IMR-90 (cell line): ENCODE measurements at regions not wholly inside any gene's neighbourhood (a gene's known extent, or its start where the extent isn't known, plus 50 kb on each side); places are given as distances from the start of the nearest gene placed in this dataset.

ENCODE experiments used
- ATAC-seq: fragments of 200-7000 bp; cut with Tn5 transposase; 2 replicates; pipeline ENCODE4 v1.9.1; 2020; ENCODE audit warnings: low read depth, mild to moderate bottlenecking, moderate library complexity
- BruUV-seq: library from RNA; stranded (reverse); fragments of 400-500 nt; replicated peaks from 2 replicates; lab custom pipeline; 2021; lab: Mats Ljungman, UMichigan
- CTCF ChIA-PET: fragments of 300-600 bp; formaldehyde crosslinking; extraction: SDS; loops from one replicate; lab custom pipeline; 2021; ENCODE audit warnings: antibody characterized with exemption; lab: Yijun Ruan, JAX
- POLR2A ChIA-PET: fragments of 300-600 bp; sonication (Branson Sonifier 250); formaldehyde crosslinking; loops from one replicate; lab custom pipeline; 2022; ENCODE audit warnings: antibody characterized with exemption; ENCODE audit not compliant: unreplicated experiment; lab: Charles Lee
- DNase-seq: peaks from one replicate; pipeline ENCODE4 v3.0.0; 2013
- H2AFZ ChIP-seq: replicated peaks from 2 replicates; pipeline ENCODE3; 2013; ENCODE audit warnings: low read length, mild to moderate bottlenecking; ENCODE audit not compliant: poor library complexity
- H2AK5ac ChIP-seq: 2 replicates; pipeline ENCODE4 v1.6.1; 2013; ENCODE audit warnings: low read depth, low read length, inconsistent platforms
- H2AK9ac ChIP-seq: replicated peaks from 2 replicates; pipeline ENCODE3; 2013; ENCODE audit warnings: mild to moderate bottlenecking, low read depth, low read length, moderate library complexity; ENCODE audit not compliant: poor library complexity
- H2BK120ac ChIP-seq: 2 replicates; pipeline ENCODE4 v1.6.1; 2013; ENCODE audit warnings: low read depth, low read length, inconsistent platforms
- H2BK15ac ChIP-seq: 3 replicates; pipeline ENCODE4 v1.6.1; 2013; ENCODE audit warnings: low read depth, low read length, inconsistent platforms
- H2BK20ac ChIP-seq: 2 replicates; pipeline ENCODE4 v1.6.1; 2013; ENCODE audit warnings: low read depth, mild to moderate bottlenecking, inconsistent platforms, low read length, moderate library complexity
- H2BK5ac ChIP-seq: 2 replicates; pipeline ENCODE4 v1.6.1; 2013; ENCODE audit warnings: mild to moderate bottlenecking, low read depth, low read length, inconsistent platforms; ENCODE audit not compliant: poor library complexity, severe bottlenecking
- H3K14ac ChIP-seq: replicated peaks from 2 replicates; pipeline ENCODE4 v1.6.1; 2013; ENCODE audit warnings: low read depth, low read length, inconsistent platforms
- H3K18ac ChIP-seq: 2 replicates; pipeline ENCODE4 v1.6.1; 2013; ENCODE audit warnings: low read depth, low read length, control low read depth
- H3K23ac ChIP-seq: 2 replicates; pipeline ENCODE4 v1.6.1; 2013; ENCODE audit warnings: low read depth, low read length, inconsistent platforms
- H3K27ac ChIP-seq: 2 replicates; pipeline ENCODE4 v1.5.1; 2013; ENCODE audit warnings: mild to moderate bottlenecking, control low read depth, low read length; ENCODE audit not compliant: insufficient read depth
- H3K27me3 ChIP-seq: 2 replicates; pipeline ENCODE4 v1.6.1; 2013; ENCODE audit warnings: low read length; ENCODE audit not compliant: control insufficient read depth, insufficient read depth
- H3K36me3 ChIP-seq: 2 replicates; pipeline ENCODE4 v1.6.1; 2013; ENCODE audit warnings: low read length, mixed read lengths; ENCODE audit not compliant: control insufficient read depth, insufficient read depth
- H3K4ac ChIP-seq: 2 replicates; pipeline ENCODE4 v1.6.1; 2013; ENCODE audit warnings: low read depth, low read length, inconsistent platforms
- H3K4me1 ChIP-seq: 2 replicates; pipeline ENCODE4 v1.6.1; 2013; ENCODE audit warnings: low read length, mixed read lengths; ENCODE audit not compliant: control insufficient read depth, insufficient read depth
- H3K4me2 ChIP-seq: 2 replicates; pipeline ENCODE4 v1.6.1; 2013; ENCODE audit warnings: low read depth, mild to moderate bottlenecking, control low read depth, low read length, moderate library complexity
- H3K4me3 ChIP-seq: 2 replicates; pipeline ENCODE4 v1.5.1; 2013; ENCODE audit warnings: low read depth, mild to moderate bottlenecking, control low read depth, low read length, moderate library complexity; ENCODE audit not compliant: insufficient read depth
- H3K56ac ChIP-seq: 2 replicates; pipeline ENCODE4 v1.6.1; 2013; ENCODE audit warnings: low read length, inconsistent platforms; ENCODE audit not compliant: insufficient read depth; ENCODE audit errors: extremely low read depth
- H3K79me1 ChIP-seq, 2 experiments: 2 replicates each; pipeline ENCODE4 v1.6.1; 2013; ENCODE audit warnings: low read length in 2 of 2, inconsistent platforms in 1 of 2, low read depth in 1 of 2
- H3K9ac ChIP-seq: 2 replicates; pipeline ENCODE4 v1.6.1; 2013; ENCODE audit warnings: low read depth, low read length, control low read depth
- H3K9me1 ChIP-seq: 2 replicates; pipeline ENCODE4 v1.6.1; 2013; ENCODE audit warnings: low read length, inconsistent platforms; ENCODE audit not compliant: insufficient read depth
- H3K9me3 ChIP-seq: 2 replicates; pipeline ENCODE4 v1.6.1; 2013; ENCODE audit warnings: low read length; ENCODE audit not compliant: control insufficient read depth, insufficient read depth
- H4K20me1 ChIP-seq: 2 replicates; pipeline ENCODE4 v1.6.1; 2013; ENCODE audit warnings: low read length, inconsistent platforms; ENCODE audit not compliant: insufficient read depth
- H4K5ac ChIP-seq: 2 replicates; pipeline ENCODE4 v1.6.1; 2013; ENCODE audit warnings: mild to moderate bottlenecking, low read depth, low read length, control low read depth
- H4K8ac ChIP-seq, 2 experiments: 2 replicates each; pipeline ENCODE4 v1.6.1; 2013; ENCODE audit warnings: low read depth in 2 of 2, low read length in 2 of 2, control low read depth in 1 of 2, inconsistent platforms in 1 of 2
- H4K91ac ChIP-seq: 2 replicates; pipeline ENCODE4 v1.6.1; 2013; ENCODE audit warnings: low read depth, low read length, inconsistent platforms; ENCODE audit not compliant: insufficient read depth
- BHLHE40 ChIP-seq: fragments of 150-350 bp; IDR thresholded peaks from 2 replicates; pipeline ENCODE4 v1.6.1; 2016; ENCODE audit warnings: mild to moderate bottlenecking, low read depth, low read length
- MAFK ChIP-seq: IDR thresholded peaks from 2 replicates; pipeline ENCODE4 v1.6.1; 2012; ENCODE audit warnings: low read depth, low read length, improper control_type of control experiment
- NFE2L2 ChIP-seq: fragments of 150-350 bp; IDR thresholded peaks from 2 replicates; pipeline ENCODE4 v1.6.1; 2016; ENCODE audit warnings: low read depth, mild to moderate bottlenecking, low read length
- POLR2A ChIP-seq: IDR thresholded peaks from 2 replicates; pipeline ENCODE4 v1.6.1; 2012; ENCODE audit warnings: mild to moderate bottlenecking, low read depth, low read length
- RAD21 ChIP-seq: IDR thresholded peaks from 2 replicates; pipeline ENCODE4 v1.6.1; 2012; ENCODE audit warnings: low read length, improper control_type of control experiment
- WGBS, 2 experiments: methylation state at CpG; one replicate each; pipeline versions ENCODE4 v1.1.5 to v1.1.7; 2013; ENCODE audit warnings: missing lambda C conversion rate in 2 of 2; ENCODE audit not compliant: insufficient read length in 1 of 2; ENCODE audit errors: extremely low coverage in 2 of 2; 5-methylcytosine and 5-hydroxymethylcytosine counted together
- dilution Hi-C: fragments of 300-500 bp; cut with HindIII; formaldehyde crosslinking; loops from one replicate; pipeline ENCODE4 v1.14.3; 2018; ENCODE audit warnings: low sequenced_read_pairs; ENCODE audit not compliant: unreplicated experiment
- in situ Hi-C: fragments of 300-500 bp; cut with MboI; formaldehyde crosslinking; loops from 3 replicates; pipeline ENCODE4 v1.14.3; 2019; ENCODE audit warnings: low sequenced_read_pairs, inconsistent platforms, mixed read lengths
- intact Hi-C: fragments of 100-400 bp; cut with micrococcal nuclease; formaldehyde crosslinking; loops from 2 replicates; pipeline ENCODE4 v1.10.0; 2022
- TF ChIP-seq, protein P1 (sequence below): conservative IDR thresholded peaks from 2 replicates; pipeline ENCODE4 v1.5.1; 2012; ENCODE audit warnings: mild to moderate bottlenecking, low read depth, low read length, improper control_type of control experiment

DNA sequence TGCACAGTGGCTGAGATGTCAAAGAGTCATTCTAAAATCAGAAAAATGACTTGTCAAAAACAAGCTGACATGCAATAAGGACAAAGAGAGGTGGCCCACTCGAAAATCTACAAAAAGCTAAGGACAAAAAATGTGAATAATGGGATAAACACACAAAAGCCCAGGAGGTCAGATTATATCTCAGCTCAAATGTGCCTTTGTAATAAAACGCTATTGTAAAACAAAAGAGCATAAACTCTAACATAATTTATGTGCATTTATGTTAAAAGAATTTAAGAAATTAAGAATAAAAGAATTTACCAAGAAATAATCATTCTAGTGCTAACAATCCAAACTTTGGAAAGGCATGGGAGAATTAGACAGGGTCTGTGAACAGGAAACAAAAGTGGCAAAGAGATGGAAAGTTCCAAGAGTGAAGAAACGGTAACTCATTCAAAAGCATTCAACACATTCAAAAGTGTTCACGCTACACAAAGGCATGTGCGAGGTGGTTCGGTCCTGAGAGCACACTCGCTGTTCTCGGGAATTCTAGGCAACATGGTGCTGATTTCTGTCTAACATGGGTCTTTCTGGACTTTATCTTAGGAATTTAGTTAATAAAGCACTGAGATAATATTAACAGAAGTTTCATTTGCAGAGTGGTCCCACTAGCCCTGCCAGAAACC lies 197.7 kb downstream of the KATNAL1 start:
- Histone ChIP-seq H3K4me1 (no peaks in the 10 kb centered on the region; the same call in 1 of the 2 replicates), H3K27ac (no peak overlapping the region), H4K91ac (no peak overlapping the region), H2AFZ (peak overlapping the region; percentile 56), H3K18ac (no peak overlapping the region), H3K56ac (no peak overlapping the region), H3K4me3 (no peak overlapping the region), H2BK120ac (no peak overlapping the region), H2BK15ac (no peak overlapping the region), H3K23ac (no peak overlapping the region), H3K9me3 (no peaks in the 10 kb centered on the region), H3K9ac (no peak overlapping the region), H2AK5ac (no peak overlapping the region), H3K27me3 (no peaks in the 10 kb centered on the region), H4K20me1 (no peaks in the 10 kb centered on the region), H4K5ac (no peak overlapping the region), H2BK5ac (no peak overlapping the region), H3K4me2 (no peak overlapping the region), H2AK9ac (no peak overlapping the region), H3K4ac (0 out of 2 replicates have a peak overlapping the region, but pooled peaks have one; percentile 9), H2BK20ac (no peak overlapping the region), H3K14ac (no peak overlapping the region), H3K9me1 (peaks cover 9% of the 10 kb centered on the region; the same call in 1 of the 2 replicates), H4K8ac (no peak overlapping the region), H3K36me3 (no peaks in the 10 kb centered on the region), H3K79me1 (no peaks in the 10 kb centered on the region)
- BruUV-seq: no TSS peak
- in situ Hi-C loops: loop anchor here (10.0 kb wide), 1 partner anchor 185 kb away; no protein-coding TSS in a partner anchor
- dilution Hi-C loops: no loop called here
- POLR2A ChIA-PET: no interaction called here
- CTCF ChIA-PET: no interaction called here
- no peak for ATAC-seq
- no peak for TF ChIP-seq NFE2L2
- no peak for TF ChIP-seq POLR2A
- TF ChIP-seq, protein P1, sequence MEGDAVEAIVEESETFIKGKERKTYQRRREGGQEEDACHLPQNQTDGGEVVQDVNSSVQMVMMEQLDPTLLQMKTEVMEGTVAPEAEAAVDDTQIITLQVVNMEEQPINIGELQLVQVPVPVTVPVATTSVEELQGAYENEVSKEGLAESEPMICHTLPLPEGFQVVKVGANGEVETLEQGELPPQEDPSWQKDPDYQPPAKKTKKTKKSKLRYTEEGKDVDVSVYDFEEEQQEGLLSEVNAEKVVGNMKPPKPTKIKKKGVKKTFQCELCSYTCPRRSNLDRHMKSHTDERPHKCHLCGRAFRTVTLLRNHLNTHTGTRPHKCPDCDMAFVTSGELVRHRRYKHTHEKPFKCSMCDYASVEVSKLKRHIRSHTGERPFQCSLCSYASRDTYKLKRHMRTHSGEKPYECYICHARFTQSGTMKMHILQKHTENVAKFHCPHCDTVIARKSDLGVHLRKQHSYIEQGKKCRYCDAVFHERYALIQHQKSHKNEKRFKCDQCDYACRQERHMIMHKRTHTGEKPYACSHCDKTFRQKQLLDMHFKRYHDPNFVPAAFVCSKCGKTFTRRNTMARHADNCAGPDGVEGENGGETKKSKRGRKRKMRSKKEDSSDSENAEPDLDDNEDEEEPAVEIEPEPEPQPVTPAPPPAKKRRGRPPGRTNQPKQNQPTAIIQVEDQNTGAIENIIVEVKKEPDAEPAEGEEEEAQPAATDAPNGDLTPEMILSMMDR: no peak
- TF ChIP-seq BHLHE40: no peak
- TF ChIP-seq MAFK: no peak
- TF ChIP-seq RAD21: no peak
- DNase-seq: no peak
- no CpG with 5 or more reads among the region's 8 CpGs for WGBS, 2 experiments
- intact Hi-C loops: no loop called here
